ENCODE measurements at regions not wholly inside any gene's neighbourhood (a gene's known extent, or its start where the extent isn't known, plus 50 kb on each side); places are given as distances from the start of the nearest gene placed in this dataset.

DNA sequence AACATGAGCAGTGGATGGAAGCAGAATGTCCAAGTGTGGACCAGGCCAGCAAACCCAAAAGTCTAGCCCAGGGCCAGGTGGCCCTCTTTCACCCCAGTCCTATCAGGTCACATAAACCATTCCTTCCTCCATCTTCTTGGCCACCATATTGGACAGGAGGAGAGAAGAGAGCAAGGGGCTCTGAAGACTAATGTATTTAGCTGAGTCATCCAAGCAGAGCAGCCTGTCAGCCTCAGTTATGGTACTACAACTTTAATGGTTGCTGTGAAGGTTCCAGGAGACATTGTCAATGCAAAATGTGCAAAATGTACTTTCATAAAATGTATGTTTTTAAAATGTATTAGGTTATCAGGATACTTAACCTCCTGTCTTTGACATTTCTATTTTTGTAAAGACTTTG, 159.5 kb downstream of the GPAM start:
- Histone ChIP-seq H3K27ac (ENCODE audit: insufficient read length, low read depth, low read length) (no peak overlapping the region), H3K23me2 (ENCODE audit: insufficient read length, low read depth, low read length, poor library complexity, severe bottlenecking) (no peaks in the 10 kb centered on the region), H4K91ac (ENCODE audit: insufficient read length, low read depth, low read length) (no peak overlapping the region), H3K56ac (ENCODE audit: insufficient read length, low read depth, low read length) (no peak overlapping the region), H4K20me1 (ENCODE audit: control insufficient read depth, insufficient read depth, insufficient read length) (no peaks in the 10 kb centered on the region), H2BK5ac (ENCODE audit: insufficient read length, low read length) (no peak overlapping the region), H3K9ac (ENCODE audit: extremely low read depth, insufficient read length, low read length) (no peak overlapping the region), H3K79me1 (ENCODE audit: insufficient read depth, low read depth, low read length, poor library complexity, severe bottlenecking) (no peaks in the 10 kb centered on the region), H2BK12ac (ENCODE audit: insufficient read length, low read depth, low read length) (no peak overlapping the region), H3T11ph (ENCODE audit: low read length) (no peak overlapping the region), H3K14ac (ENCODE audit: insufficient read depth, low read length) (no peak overlapping the region), H3K23ac (ENCODE audit: insufficient read length, low read depth, low read length) (no peak overlapping the region), H2AK5ac (ENCODE audit: insufficient read length, low read length) (no peak overlapping the region), H3K27me3 (ENCODE audit: insufficient read depth, low read length) (no peaks in the 10 kb centered on the region), H2AFZ (ENCODE audit: low read length) (no peak overlapping the region), H3K4me1 (ENCODE audit: insufficient read depth, low read length) (no peaks in the 10 kb centered on the region), H3K4me2 (ENCODE audit: insufficient read depth, insufficient read length, low read length) (no peak overlapping the region), H2BK15ac (ENCODE audit: low read depth, low read length) (no peak overlapping the region), H3K4ac (ENCODE audit: low read depth, low read length) (no peak overlapping the region), H3K18ac (ENCODE audit: insufficient read length, low read depth, low read length) (no peak overlapping the region), H2BK20ac (ENCODE audit: low read depth, low read length, poor library complexity, severe bottlenecking) (no peak overlapping the region), H3K9me3 (ENCODE audit: control insufficient read depth, low read depth, low read length) (no peaks in the 10 kb centered on the region), H2BK120ac (ENCODE audit: low read depth, low read length, poor library complexity, severe bottlenecking) (no peak overlapping the region), H4K5ac (ENCODE audit: insufficient read length, low read depth, low read length) (no peak overlapping the region), H3K79me2 (ENCODE audit: insufficient read depth, low read length) (no peaks in the 10 kb centered on the region), H4K8ac (replicated peaks; ENCODE audit: insufficient read length, low read depth, low read length) (no peak overlapping the region)
- DNase-seq, result no peak
- Mint-ChIP-seq H3K4me3 (no peak overlapping the region), H3K27ac (no peak overlapping the region), H3K9me3 (peaks cover 1 to 2% of the 10 kb centered on the region in 2 experiments; a peak in 3 of 5 replicates), H3K36me3 (ENCODE audit: insufficient read depth in 1 of 3, low read depth in 3 of 3) (peaks cover 0 to under 1% (median 0%) of the 10 kb centered on the region in 3 experiments; a peak in 1 of 7 replicates), H3K4me1 (no peaks in the 10 kb centered on the region), H3K27me3 (ENCODE audit: low read depth) (no peaks in the 10 kb centered on the region; the same call in 1 of the 2 replicates)
- TF ChIP-seq, protein P1, sequence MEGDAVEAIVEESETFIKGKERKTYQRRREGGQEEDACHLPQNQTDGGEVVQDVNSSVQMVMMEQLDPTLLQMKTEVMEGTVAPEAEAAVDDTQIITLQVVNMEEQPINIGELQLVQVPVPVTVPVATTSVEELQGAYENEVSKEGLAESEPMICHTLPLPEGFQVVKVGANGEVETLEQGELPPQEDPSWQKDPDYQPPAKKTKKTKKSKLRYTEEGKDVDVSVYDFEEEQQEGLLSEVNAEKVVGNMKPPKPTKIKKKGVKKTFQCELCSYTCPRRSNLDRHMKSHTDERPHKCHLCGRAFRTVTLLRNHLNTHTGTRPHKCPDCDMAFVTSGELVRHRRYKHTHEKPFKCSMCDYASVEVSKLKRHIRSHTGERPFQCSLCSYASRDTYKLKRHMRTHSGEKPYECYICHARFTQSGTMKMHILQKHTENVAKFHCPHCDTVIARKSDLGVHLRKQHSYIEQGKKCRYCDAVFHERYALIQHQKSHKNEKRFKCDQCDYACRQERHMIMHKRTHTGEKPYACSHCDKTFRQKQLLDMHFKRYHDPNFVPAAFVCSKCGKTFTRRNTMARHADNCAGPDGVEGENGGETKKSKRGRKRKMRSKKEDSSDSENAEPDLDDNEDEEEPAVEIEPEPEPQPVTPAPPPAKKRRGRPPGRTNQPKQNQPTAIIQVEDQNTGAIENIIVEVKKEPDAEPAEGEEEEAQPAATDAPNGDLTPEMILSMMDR (conservative IDR thresholded peaks at IDR 0.05), result no peak
